Transverse colon (tissue), 4 donors: ENCODE measurements at regions not wholly inside any gene's neighbourhood (a gene's known extent, or its start where the extent isn't known, plus 50 kb on each side); places are given as distances from the start of the nearest gene placed in this dataset.

ENCODE experiments used
- DNase-seq: peaks from one replicate; pipeline ENCODE4 v3.0.0-alpha.2; 2019
- H3K27ac ChIP-seq, 4 donors: fragments of 200-600 bp; sonication (generic); 2 replicates each; pipeline ENCODE4 v1.5.1; 2016 to 2018; ENCODE audit warnings: inconsistent platforms in 4 of 4
- H3K27me3 ChIP-seq: fragments of 200-600 bp; sonication (generic); 2 replicates; pipeline ENCODE4 v1.5.1; 2017; ENCODE audit warnings: inconsistent platforms
- H3K36me3 ChIP-seq, 4 donors: fragments of 200-600 bp; sonication (generic); 2 replicates each; pipeline ENCODE4 v1.5.1; 2017 to 2019; ENCODE audit warnings: inconsistent platforms in 4 of 4
- H3K4me1 ChIP-seq, 4 donors: fragments of 200-600 bp; sonication (generic); 2 replicates each; pipeline ENCODE4 v1.5.1; 2017 to 2020; ENCODE audit warnings: inconsistent platforms in 4 of 4
- H3K4me3 ChIP-seq, 4 donors: fragments of 200-600 bp; sonication (generic); 1 replicate in 1 of 4; 2 replicates in 3 of 4; pipeline versions ENCODE4 v1.5.1 to v1.6.1; 2017 to 2019; ENCODE audit warnings: inconsistent platforms in 4 of 4
- H3K9me3 ChIP-seq, 2 donors: fragments of 200-600 bp; sonication (generic); 2 replicates each; pipeline ENCODE4 v1.5.1; 2017 to 2019; ENCODE audit warnings: inconsistent platforms in 2 of 2
- CTCF ChIP-seq, 5 experiments: fragments of 200-600 bp in 3 of 5; fragments of 450-650 bp in 2 of 5; sonication (generic) in 3 of 5; IDR thresholded peaks; 1 replicate in 2 of 5; 2 replicates in 3 of 5; pipeline ENCODE4 v1.5.1; 2016 to 2017; ENCODE audit warnings: antibody characterized with exemption in 5 of 5, inconsistent platforms in 3 of 5, mild to moderate bottlenecking in 2 of 5, moderate library complexity in 1 of 5
- EP300 ChIP-seq: sonication (generic); formaldehyde crosslinking; IDR thresholded peaks from one replicate; pipeline ENCODE4 v1.6.1; 2017; ENCODE audit warnings: antibody characterized with exemption, low read depth
- POLR2A ChIP-seq: fragments of 450-650 bp; IDR thresholded peaks from one replicate; pipeline ENCODE4 v1.6.1; 2016; ENCODE audit warnings: antibody characterized with exemption, mild to moderate bottlenecking, moderate library complexity
- POLR2AphosphoS5 ChIP-seq, 3 donors: sonication (generic); formaldehyde crosslinking; IDR thresholded peaks; one replicate each; pipeline ENCODE4 v1.6.1; 2016; ENCODE audit warnings: antibody characterized with exemption in 3 of 3
- WGBS, 2 donors: methylation state at CpG; one replicate each; pipeline ENCODE4 v1.1.5; 2018; ENCODE audit warnings: low coverage in 1 of 2; 5-methylcytosine and 5-hydroxymethylcytosine counted together
- in situ Hi-C, 4 donors: fragments of 200-750 bp; cut with MboI; loops; one replicate each; pipeline versions ENCODE4 v1.15.0 to v1.15.1; 2017; ENCODE audit warnings: low sequenced_read_pairs in 3 of 4, low pct_ligation_motif_present in 1 of 4, low pct_unique_long_range_greater_than_20kb in 1 of 4
- intact Hi-C: fragments of 100-400 bp; cut with DNase I; formaldehyde crosslinking; loops from one replicate; pipeline ENCODE4 v1.15.1; 2023; ENCODE audit warnings: low total_unique reads

DNA sequence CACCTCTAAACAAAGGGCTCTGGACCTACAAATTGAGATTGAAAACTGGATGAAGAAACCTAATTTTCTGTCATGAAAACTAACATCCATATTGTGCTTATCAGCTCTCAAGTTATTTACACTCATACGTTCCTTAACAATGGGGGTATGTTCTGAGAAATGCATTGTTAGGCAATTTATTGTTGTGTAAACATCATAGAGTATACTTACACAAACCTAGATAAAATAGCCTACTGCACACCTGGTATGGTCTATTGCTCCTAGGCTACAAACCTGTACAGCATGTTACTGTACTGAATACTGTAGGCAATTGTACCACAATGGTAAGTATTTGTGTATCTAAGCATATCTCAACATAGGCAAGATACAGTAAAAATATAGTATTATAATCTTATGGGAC is 191.4 kb downstream of the TM2D1 start:
- H3K4me1 ChIP-seq = peaks cover 0 to 3% (median 0%) of the 10 kb centered on the region in 4 donors
- H3K36me3 ChIP-seq = no peaks in the 10 kb centered on the region
- H3K4me3 ChIP-seq = no peak overlapping the region
- TF ChIP-seq EP300 (no peak), CTCF (IDR thresholded peaks at IDR 0.05) (no peak), POLR2AphosphoS5 (IDR thresholded peaks at IDR 0.05) (no peak), POLR2A (no peak)
- intact Hi-C loops (no loop called here), in situ Hi-C loops (no loop called here)
- H3K27me3 ChIP-seq = no peaks in the 10 kb centered on the region
- no peak overlapping the region for H3K27ac ChIP-seq
- DNase-seq = no peak
- 40 to 45% methylated on average over 1 of the region's 1 CpG for WGBS, 2 donors
- no peaks in the 10 kb centered on the region for H3K9me3 ChIP-seq

DNA sequence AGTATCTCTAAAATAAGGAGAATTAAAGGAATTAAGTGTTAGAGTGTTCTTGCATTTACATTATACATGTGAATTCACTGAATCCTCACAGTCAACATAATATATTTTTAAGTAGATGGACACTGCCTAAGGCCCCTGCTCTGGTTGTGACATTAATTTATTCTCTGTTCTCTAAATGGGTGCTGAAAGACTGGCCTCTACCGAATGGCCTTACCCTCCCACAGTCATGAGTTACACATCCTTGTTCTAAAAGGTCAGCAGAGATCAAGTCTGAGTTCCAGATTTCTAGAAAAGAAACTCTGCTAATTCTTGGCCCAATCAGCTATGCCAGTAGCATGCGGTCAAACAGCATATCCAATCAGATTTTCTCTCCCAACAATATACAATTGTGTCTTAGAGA is 193.2 kb downstream of the TM2D1 start:
- no peaks in the 10 kb centered on the region for H3K36me3 ChIP-seq
- no peaks in the 10 kb centered on the region for H3K9me3 ChIP-seq
- DNase-seq = no peak
- no peaks in the 10 kb centered on the region for H3K27me3 ChIP-seq
- no peak overlapping the region for H3K27ac ChIP-seq
- no peak overlapping the region for H3K4me3 ChIP-seq
- TF ChIP-seq CTCF (IDR thresholded peaks at IDR 0.05) (no peak), POLR2A (no peak), POLR2AphosphoS5 (IDR thresholded peaks at IDR 0.05) (no peak), EP300 (no peak)
- H3K4me1 ChIP-seq = peaks cover 0 to 3% (median 0%) of the 10 kb centered on the region in 4 donors
- in situ Hi-C loops = no loop called here
- intact Hi-C loops = no loop called here
- WGBS, 2 donors = 82% methylated on average over 2 of the region's 2 CpGs; no CpG with 5 or more reads in 1 of the 2 donors

DNA sequence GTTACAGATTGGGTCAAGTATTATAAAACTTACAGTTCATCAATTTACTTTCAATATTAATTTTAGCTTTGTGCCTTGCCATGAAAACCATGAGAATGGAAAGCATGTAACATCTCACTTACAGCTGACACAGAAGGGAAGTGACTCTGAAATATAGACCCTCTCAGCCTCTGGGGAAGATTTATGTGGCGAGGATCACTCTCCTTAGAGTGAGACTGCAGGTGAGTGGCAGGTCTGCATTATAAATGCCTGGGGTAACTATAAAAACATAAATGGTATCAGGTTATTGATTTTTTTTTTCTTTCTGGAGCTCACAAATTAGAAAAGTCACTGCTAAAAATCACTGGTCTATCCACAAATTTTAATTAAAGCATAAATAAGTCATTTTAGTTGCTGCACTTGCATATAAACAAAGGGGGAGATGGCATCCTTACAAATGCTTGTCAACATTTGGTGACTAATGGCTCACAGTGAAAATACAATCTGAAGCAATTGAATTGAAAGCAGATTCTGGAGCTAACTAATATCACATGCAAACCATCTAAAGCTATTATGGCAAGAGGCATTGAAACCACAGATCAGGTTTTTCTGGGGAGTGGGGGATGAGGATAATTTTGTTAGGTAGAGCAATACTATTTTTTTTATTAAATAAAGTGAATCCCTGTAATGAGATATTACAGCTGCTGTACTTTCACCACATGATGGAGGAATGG is 200.9 kb downstream of the TM2D1 start:
- no peak for DNase-seq
- TF ChIP-seq CTCF (IDR thresholded peaks at IDR 0.05) (no peak), POLR2A (no peak)
- no peak overlapping the region for H3K4me3 ChIP-seq
- H3K27ac ChIP-seq = no peak overlapping the region
- H3K36me3 ChIP-seq = no peaks in the 10 kb centered on the region
- intact Hi-C loops (no loop called here), in situ Hi-C loops (no loop called here)
- H3K9me3 ChIP-seq = no peaks in the 10 kb centered on the region
- WGBS, 2 donors = 70 to 86% methylated on average over 1 of the region's 1 CpG
- no peaks in the 10 kb centered on the region for H3K4me1 ChIP-seq
- H3K27me3 ChIP-seq = no peaks in the 10 kb centered on the region

DNA sequence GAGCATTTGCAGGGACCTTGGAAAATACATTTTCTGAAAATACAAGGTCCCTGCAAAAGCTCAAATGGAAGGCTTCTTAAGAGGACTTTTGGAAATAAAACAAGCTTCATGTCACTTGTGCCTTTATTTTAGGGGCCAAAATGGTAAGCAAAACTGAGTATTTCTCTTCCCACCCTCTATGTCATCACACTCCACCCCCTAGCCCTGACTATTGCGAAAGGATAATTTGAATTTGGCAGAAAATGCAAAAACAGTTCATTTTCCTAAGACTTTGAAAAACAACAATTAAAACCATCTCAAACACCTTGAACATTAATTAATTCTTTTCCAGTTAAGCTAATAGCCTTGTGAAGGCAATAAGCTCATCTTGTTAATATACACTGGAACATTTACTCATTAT is 201.7 kb downstream of the TM2D1 start:
- intact Hi-C loops (no loop called here), in situ Hi-C loops (no loop called here)
- H3K4me3 ChIP-seq = no peak overlapping the region
- no peaks in the 10 kb centered on the region for H3K9me3 ChIP-seq
- 83% methylated on average over 1 of the region's 1 CpG for WGBS, 2 donors
- no peak overlapping the region for H3K27ac ChIP-seq
- H3K4me1 ChIP-seq = no peaks in the 10 kb centered on the region
- H3K36me3 ChIP-seq = no peaks in the 10 kb centered on the region
- TF ChIP-seq POLR2AphosphoS5 (IDR thresholded peaks at IDR 0.05) = no peak
- TF ChIP-seq POLR2A = no peak
- no peak for TF ChIP-seq CTCF (IDR thresholded peaks at IDR 0.05)
- TF ChIP-seq EP300 = no peak
- DNase-seq = no peak
- no peaks in the 10 kb centered on the region for H3K27me3 ChIP-seq
